H1 (cell line): ENCODE measurements at regions not wholly inside any gene's neighbourhood (a gene's known extent, or its start where the extent isn't known, plus 50 kb on each side); places are given as distances from the start of the nearest gene placed in this dataset.

Experiments used
- CHD1 ChIP-seq: IDR thresholded peaks from 2 replicates; pipeline ENCODE4 v1.6.1; 2012; ENCODE audit warnings: low read depth, low read length, improper control_type of control experiment
- EGR1 ChIP-seq: IDR thresholded peaks from 2 replicates; pipeline ENCODE4 v1.6.1; 2011; ENCODE audit warnings: low read depth, low read length, borderline replicate concordance
- EP300 ChIP-seq, 2 experiments: IDR thresholded peaks; 1 replicate in 1 of 2; 2 replicates in 1 of 2; pipeline ENCODE4 v1.6.1; 2011 to 2012; ENCODE audit warnings: low read depth in 2 of 2, low read length in 2 of 2, mild to moderate bottlenecking in 2 of 2, borderline replicate concordance in 1 of 2, inconsistent platforms in 1 of 2, moderate library complexity in 1 of 2
- HDAC6 ChIP-seq: IDR thresholded peaks from one replicate; pipeline ENCODE4 v1.7.1; 2012; ENCODE audit warnings: low read depth, mild to moderate bottlenecking, inconsistent platforms, low read length, moderate library complexity
- MAFK ChIP-seq: IDR thresholded peaks from 2 replicates; pipeline ENCODE4 v1.6.1; 2012; ENCODE audit warnings: low read depth, mild to moderate bottlenecking, improper control_type of control experiment, low read length
- SP1 ChIP-seq: IDR thresholded peaks from 2 replicates; pipeline ENCODE4 v1.6.1; 2011; ENCODE audit warnings: low read depth, low read length
- TF ChIP-seq, protein P1 (sequence below), 3 experiments: IDR thresholded peaks; 1 replicate in 2 of 3; 2 replicates in 1 of 3; pipeline versions ENCODE4 v1.5.1 to v1.6.1; 2011; ENCODE audit warnings: low read length in 3 of 3, mild to moderate bottlenecking in 3 of 3, inconsistent platforms in 2 of 3, low read depth in 1 of 3, moderate library complexity in 1 of 3; ENCODE audit not compliant: insufficient read depth in 1 of 3; ENCODE audit errors: control extremely low read depth in 1 of 3
- TF ChIP-seq, protein P2 (sequence below): IDR thresholded peaks from 2 replicates; pipeline ENCODE4 v1.6.1; 2012; ENCODE audit warnings: low read length, inconsistent platforms

DNA sequence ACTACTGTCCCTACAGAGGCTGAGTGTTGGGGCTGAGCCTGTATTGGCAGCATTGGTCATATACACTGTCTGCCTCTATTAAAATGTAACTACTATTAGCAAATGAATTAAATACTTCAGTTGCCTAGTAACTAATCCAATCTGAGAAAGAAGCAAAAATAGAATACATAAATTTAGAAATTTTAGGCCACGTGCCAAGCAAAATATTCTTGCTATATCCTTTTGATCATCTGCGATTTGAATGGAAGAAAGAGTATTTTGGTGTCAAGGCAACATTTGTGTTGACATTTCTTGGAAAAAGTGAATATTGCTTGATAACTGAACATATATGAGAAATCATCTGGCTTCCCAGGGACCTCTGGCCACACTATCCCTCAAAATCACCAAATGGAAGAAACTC, 148.2 kb upstream of the TOPAZ1 start:
- TF ChIP-seq, protein P1, sequence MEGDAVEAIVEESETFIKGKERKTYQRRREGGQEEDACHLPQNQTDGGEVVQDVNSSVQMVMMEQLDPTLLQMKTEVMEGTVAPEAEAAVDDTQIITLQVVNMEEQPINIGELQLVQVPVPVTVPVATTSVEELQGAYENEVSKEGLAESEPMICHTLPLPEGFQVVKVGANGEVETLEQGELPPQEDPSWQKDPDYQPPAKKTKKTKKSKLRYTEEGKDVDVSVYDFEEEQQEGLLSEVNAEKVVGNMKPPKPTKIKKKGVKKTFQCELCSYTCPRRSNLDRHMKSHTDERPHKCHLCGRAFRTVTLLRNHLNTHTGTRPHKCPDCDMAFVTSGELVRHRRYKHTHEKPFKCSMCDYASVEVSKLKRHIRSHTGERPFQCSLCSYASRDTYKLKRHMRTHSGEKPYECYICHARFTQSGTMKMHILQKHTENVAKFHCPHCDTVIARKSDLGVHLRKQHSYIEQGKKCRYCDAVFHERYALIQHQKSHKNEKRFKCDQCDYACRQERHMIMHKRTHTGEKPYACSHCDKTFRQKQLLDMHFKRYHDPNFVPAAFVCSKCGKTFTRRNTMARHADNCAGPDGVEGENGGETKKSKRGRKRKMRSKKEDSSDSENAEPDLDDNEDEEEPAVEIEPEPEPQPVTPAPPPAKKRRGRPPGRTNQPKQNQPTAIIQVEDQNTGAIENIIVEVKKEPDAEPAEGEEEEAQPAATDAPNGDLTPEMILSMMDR (IDR thresholded peaks at IDR 0.05; ENCODE audit: control extremely low read depth in 1 of 3, insufficient read depth in 1 of 3, low read depth in 1 of 3, low read length in 3 of 3), result no peak
- TF ChIP-seq HDAC6 (no peak), EGR1 (no peak), MAFK (no peak), CHD1 (no peak), SP1 (no peak), EP300 (IDR thresholded peaks at IDR 0.05; ENCODE audit: borderline replicate concordance in 1 of 2, low read depth in 2 of 2, low read length in 2 of 2) (no peak)
- TF ChIP-seq, protein P2, sequence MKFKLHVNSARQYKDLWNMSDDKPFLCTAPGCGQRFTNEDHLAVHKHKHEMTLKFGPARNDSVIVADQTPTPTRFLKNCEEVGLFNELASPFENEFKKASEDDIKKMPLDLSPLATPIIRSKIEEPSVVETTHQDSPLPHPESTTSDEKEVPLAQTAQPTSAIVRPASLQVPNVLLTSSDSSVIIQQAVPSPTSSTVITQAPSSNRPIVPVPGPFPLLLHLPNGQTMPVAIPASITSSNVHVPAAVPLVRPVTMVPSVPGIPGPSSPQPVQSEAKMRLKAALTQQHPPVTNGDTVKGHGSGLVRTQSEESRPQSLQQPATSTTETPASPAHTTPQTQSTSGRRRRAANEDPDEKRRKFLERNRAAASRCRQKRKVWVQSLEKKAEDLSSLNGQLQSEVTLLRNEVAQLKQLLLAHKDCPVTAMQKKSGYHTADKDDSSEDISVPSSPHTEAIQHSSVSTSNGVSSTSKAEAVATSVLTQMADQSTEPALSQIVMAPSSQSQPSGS, result no peak
